Cerebellar cortex (tissue), 1 donor: ENCODE measurements at regions not wholly inside any gene's neighbourhood (a gene's known extent, or its start where the extent isn't known, plus 50 kb on each side); places are given as distances from the start of the nearest gene placed in this dataset.
"Not testable (repeated sequence)": the region's sequence is repeated elsewhere in the genome, so short reads cannot be mapped to it uniquely, and the experiment has no call there.

ENCODE experiments used
- DNase-seq: peaks from one replicate; pipeline ENCODE4 v3.0.0-alpha.2; 2015; ENCODE audit warnings: low spot score

GRCh38 chr7:97234494-97234893 lies 117.0 kb downstream of the SDHAF3 start:
- not testable (repeated sequence) for DNase-seq

- no peak for DNase-seq
These were observed 128.8 kb downstream of the SDHAF3 start for GRCh38 chr7:97246317-97246716.

- DNase-seq = not testable (repeated sequence)
These were observed 140.7 kb downstream of the SDHAF3 start for GRCh38 chr7:97258187-97258586.

DNA sequence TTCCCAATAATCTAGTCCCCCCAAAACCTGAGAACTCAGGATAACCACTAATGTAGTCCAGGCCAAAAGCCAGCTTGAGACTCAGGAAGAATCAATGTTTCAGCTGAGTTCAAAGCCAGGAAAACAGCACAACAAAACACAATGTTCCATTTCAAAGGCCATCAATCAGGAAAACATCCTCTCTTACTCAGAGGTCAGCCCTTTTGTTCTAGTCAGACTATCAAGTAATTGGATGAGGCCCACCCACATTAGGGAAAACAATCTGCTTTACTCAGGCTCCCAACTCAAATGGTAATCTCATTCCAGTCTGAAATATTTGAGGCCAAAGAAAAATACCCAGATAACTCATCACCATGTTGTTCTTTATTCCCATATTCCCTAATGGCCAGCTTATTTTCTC lies 152.2 kb downstream of the SDHAF3 start:
- no peak for DNase-seq

DNA sequence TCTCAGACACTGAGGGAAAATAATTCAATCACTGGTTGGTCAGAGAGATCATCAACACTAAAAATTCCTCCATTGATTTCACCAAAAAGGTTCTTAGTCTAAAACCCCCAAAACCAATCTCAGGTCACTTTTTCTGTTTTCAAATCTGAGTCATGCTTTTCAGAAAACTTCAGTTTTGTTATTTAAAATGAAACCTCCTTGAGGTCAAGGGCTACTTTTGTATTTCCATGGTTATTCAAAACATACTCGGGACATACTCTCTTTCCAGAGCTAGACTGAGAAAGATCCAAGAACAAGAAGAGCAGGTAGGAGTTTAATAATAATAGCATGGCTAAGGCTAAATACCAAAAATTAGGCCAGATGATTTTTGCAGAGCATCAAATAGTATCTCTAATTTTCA lies 152.8 kb downstream of the SDHAF3 start:
- no peak for DNase-seq

DNA sequence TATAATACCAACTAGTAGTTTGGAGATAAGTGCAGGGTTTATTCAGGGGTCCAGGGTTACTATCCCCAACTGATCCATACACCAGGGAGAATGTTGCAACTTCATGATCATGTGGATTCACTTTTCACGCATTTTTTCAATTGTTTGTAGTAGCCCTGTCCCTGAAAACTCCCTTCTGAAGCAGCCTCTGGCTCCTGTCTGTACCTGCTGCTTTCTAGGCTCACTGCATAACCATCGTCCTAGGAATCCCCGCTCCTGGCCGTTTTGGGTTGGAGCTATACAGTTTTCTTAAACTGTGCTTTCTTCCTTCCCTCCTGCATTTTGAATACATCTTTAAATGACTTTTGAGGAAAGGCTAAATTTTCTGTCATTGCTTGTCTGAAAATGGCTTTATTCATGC lies 154.1 kb downstream of the SDHAF3 start:
- no peak for DNase-seq

- DNase-seq = no peak
These were observed 154.9 kb downstream of the SDHAF3 start for GRCh38 chr7:97272237-97272975.

- no peak for DNase-seq
These were observed 158.0 kb downstream of the SDHAF3 start for GRCh38 chr7:97275475-97275874.

DNA sequence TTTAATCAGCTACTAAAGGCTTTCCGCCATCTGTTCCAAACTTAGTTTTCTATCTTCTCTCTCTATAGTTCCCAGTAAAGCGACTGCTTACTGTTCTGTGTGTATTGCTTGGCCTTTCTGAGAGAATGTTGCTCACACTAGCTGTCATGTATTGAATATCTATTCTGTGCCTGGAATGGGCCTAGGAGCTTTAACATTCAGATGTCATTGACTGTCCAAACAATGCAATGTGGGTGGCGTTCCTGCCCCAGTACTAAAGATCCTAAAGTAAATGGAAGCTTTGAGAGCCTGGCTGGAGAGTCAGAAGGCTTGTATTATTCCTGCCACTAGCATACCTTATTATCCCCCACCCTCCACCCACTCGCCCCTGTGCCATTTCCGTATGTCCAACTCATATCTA lies 163.5 kb downstream of the SDHAF3 start:
- no peak for DNase-seq

- no peak for DNase-seq
These were observed 167.8 kb downstream of the SDHAF3 start for GRCh38 chr7:97285348-97285747.

DNA sequence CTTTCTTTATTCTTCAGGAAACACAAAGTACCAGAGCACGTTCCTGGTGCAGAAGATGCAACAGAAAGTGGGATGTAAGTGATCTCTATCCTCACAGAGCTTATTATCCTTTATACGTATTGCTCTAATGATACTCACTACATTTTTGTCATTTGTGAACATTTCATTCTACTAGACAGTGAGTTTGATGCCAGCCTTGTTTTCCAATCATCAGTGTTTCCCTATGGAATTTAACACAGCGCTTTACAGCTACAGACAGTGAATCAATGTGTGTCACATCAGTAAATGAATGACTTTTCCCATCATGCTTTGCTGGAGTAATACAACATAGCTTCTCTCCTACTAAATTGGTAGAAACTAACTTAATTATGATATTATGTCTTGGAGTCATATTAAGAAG lies 175.5 kb downstream of the SDHAF3 start:
- DNase-seq = no peak

DNA sequence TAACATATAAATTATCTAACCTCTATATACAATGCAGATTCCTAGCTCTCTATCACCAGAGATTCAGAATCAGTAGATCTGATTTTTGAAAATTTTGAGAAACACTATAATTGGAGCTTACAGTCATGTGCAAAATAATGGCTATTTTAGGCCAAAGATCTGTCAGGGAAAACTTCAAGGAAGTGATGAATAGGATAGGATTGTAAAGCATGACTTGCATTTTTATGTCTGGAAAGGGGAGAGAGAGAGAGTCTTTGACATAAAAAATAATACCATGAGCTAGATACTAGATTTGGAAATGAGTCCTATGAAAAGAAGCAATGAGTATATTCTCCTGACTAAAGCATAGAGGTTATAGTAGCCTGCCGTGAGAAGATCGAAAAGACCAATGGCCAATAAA lies 181.1 kb downstream of the SDHAF3 start:
- DNase-seq = no peak

GRCh38 chr7:97305589-97305988 lies 188.1 kb downstream of the SDHAF3 start:
- no peak for DNase-seq

GRCh38 chr7:97307521-97308108 lies 190.1 kb downstream of the SDHAF3 start:
- DNase-seq = no peak

DNA sequence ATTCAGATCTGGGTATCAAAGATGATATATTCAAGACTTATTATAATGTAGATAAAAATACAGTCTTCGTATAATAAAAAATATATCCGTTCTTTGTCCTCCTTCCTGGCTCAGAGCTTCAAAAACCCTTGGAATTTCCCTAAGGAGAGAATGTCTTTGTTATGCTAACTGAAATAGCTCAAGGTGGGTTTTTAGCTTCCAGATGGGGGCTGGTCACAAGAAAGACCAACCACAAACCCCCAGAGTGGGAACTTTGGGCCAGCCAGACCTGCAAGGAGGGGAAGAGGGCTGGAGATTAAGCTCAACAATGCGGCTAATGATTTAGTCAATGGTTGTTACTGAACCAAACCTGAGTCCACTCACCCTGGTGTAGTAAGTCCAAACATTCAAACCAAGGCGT lies 196.4 kb downstream of the SDHAF3 start:
- DNase-seq = no peak

GRCh38 chr7:97317575-97317974 lies 200.1 kb downstream of the SDHAF3 start:
- no peak for DNase-seq

GRCh38 chr7:97329871-97330270 lies 212.4 kb downstream of the SDHAF3 start:
- DNase-seq = not testable (repeated sequence)

GRCh38 chr7:97337849-97338248 lies 220.4 kb downstream of the SDHAF3 start:
- no peak for DNase-seq

GRCh38 chr7:97342512-97342911 lies 225.0 kb downstream of the SDHAF3 start:
- no peak for DNase-seq

DNA sequence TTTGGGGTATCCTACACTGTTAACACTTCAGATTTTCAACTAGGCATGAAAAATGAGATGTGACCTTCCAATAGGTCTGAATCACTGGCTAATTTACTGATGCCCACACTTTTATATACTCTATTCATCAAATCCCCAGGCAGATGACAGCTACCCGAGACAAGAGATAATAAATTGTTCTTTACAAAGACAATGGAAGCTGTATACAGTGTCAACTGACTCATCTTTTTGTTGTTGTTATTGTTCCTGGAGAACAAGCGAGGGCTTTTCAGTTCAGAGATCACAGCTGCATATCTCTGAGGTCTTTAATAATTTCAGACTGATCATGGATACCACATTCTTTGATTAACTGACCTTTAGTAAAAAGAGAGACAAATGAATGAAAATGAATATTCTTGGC lies 228.9 kb downstream of the SDHAF3 start:
- DNase-seq = no peak

- DNase-seq = no peak
These were observed 234.0 kb downstream of the SDHAF3 start for GRCh38 chr7:97351488-97351887.

- no peak for DNase-seq
These were observed 240.0 kb downstream of the SDHAF3 start for GRCh38 chr7:97357459-97357858.

DNA sequence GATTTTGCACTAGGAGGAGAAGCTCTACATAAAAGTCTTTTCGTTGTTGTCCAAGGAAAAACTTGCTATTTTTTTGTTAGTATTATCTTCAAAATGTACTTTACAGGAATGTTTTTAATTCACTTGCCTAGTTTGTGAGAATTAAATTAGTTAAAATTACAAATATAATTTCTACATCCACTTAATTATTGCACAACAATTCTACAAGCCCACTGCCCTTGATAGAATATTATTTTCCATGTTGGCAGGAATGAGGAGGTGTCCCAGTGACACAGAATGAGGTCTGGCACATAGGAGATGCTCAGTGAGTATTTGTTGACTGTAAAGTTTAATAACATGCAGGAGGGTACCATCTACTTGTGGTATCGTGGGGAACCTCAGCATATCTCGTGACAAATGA lies 255.4 kb downstream of the SDHAF3 start:
- DNase-seq = no peak

DNA sequence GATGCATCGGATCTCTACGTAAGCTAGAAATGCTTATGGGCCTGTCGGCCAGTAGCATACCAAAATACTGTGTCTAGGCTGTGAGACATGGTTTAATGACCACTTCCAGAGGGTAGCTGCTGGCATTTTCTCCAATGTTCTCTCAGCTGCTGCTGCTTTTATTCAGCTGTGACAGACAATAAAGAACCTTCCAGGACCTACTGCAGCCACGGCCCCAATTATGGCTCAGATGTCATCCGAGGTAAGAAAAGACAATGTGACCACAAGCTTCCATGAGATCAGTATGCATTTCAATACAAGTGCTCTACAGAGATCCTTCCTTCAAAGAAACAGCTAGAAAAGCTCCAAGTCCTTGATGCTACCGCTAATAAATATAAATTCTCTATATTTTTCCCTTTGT lies 256.2 kb downstream of the SDHAF3 start:
- DNase-seq = no peak
